ENCODE measurements at regions not wholly inside any gene's neighbourhood (a gene's known extent, or its start where the extent isn't known, plus 50 kb on each side); places are given as distances from the start of the nearest gene placed in this dataset.

DNA sequence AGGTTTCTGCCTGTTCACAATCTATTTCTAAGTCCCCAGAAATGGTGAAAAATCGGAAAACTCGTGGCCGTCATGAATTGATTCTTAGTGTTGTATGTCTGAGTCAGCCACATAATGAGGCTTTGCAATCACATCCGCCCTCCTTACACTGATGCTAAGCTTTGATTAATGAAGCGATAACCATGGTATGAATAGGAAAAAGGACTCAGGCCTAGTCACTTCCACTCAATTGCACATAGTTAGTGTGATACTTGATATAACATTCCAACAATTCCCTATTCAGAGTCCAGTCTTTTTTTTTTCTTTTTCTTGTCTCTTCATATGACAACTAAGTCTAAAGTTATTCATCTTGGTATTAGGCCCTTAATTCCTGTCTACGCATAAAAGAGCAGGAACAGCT is 1231.0 kb downstream of the VRK1 start:
- Histone ChIP-seq H3K27ac (no peak overlapping the region), H3K27me3 (no peaks in the 10 kb centered on the region), H3K36me3 (no peaks in the 10 kb centered on the region), H3K9me3 (peaks cover 0 to 8% (median 0%) of the 10 kb centered on the region in 3 donors), H3K4me1 (no peaks in the 10 kb centered on the region), H3K4me3 (no peak overlapping the region)
- no peak for DNase-seq
- intact Hi-C loops (cut with DNase I; ENCODE audit: low total_unique reads), result no loop called here
- TF ChIP-seq, protein P1, sequence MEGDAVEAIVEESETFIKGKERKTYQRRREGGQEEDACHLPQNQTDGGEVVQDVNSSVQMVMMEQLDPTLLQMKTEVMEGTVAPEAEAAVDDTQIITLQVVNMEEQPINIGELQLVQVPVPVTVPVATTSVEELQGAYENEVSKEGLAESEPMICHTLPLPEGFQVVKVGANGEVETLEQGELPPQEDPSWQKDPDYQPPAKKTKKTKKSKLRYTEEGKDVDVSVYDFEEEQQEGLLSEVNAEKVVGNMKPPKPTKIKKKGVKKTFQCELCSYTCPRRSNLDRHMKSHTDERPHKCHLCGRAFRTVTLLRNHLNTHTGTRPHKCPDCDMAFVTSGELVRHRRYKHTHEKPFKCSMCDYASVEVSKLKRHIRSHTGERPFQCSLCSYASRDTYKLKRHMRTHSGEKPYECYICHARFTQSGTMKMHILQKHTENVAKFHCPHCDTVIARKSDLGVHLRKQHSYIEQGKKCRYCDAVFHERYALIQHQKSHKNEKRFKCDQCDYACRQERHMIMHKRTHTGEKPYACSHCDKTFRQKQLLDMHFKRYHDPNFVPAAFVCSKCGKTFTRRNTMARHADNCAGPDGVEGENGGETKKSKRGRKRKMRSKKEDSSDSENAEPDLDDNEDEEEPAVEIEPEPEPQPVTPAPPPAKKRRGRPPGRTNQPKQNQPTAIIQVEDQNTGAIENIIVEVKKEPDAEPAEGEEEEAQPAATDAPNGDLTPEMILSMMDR (IDR thresholded peaks at IDR 0.05), result no peak

DNA sequence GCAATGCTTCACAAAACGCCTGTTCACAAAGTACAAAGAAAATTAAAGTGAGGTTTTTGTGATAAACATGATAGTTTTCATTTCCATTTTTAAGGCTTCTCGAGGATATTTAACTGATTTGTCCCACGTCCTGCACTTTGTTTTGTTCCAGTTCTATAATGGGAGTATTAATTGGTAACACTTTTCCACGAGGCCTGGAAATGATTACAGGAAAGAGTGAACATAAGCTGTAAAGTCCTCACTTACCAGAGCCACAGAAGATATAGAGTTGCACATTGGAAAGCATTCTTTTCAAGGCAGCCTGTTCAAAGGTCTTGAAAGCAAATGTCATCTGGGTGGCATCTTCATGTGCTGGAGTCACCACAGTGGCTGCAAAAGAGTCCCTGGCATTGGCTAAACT is 1236.6 kb downstream of the BCL11B start:
- intact Hi-C loops (cut with DNase I; ENCODE audit: low total_unique reads), result no loop called here
- H3K4me3 ChIP-seq, result no peak overlapping the region
- TF ChIP-seq, protein P1 (IDR thresholded peaks at IDR 0.05), result no peak
- H3K9me3 ChIP-seq, result peaks cover 0 to 8% (median 0%) of the 10 kb centered on the region in 3 donors
- H3K36me3 ChIP-seq, result no peaks in the 10 kb centered on the region
- H3K27ac ChIP-seq, result no peak overlapping the region
- H3K4me1 ChIP-seq, result no peaks in the 10 kb centered on the region
- no peak for DNase-seq
- H3K27me3 ChIP-seq, result no peaks in the 10 kb centered on the region

- H3K4me3 ChIP-seq, result no peak overlapping the region
- H3K4me1 ChIP-seq, result no peaks in the 10 kb centered on the region
- TF ChIP-seq, protein P1 (IDR thresholded peaks at IDR 0.05), result no peak
- intact Hi-C loops (cut with DNase I; ENCODE audit: low total_unique reads), result no loop called here
- DNase-seq, result no peak
- H3K36me3 ChIP-seq, result no peaks in the 10 kb centered on the region
- no peaks in the 10 kb centered on the region for H3K9me3 ChIP-seq
- no peak overlapping the region for H3K27ac ChIP-seq
- H3K27me3 ChIP-seq, result no peaks in the 10 kb centered on the region
Measured at GRCh38 chr14:98037831-98038230, 1234.2 kb downstream of the BCL11B start.

- TF ChIP-seq, protein P1 (IDR thresholded peaks at IDR 0.05), result no peak
- DNase-seq, result no peak
- no peak overlapping the region for H3K4me3 ChIP-seq
- no peaks in the 10 kb centered on the region for H3K36me3 ChIP-seq
- intact Hi-C loops (cut with DNase I; ENCODE audit: low total_unique reads), result no loop called here
- H3K4me1 ChIP-seq, result no peaks in the 10 kb centered on the region
- no peak overlapping the region for H3K27ac ChIP-seq
- no peaks in the 10 kb centered on the region for H3K27me3 ChIP-seq
- H3K9me3 ChIP-seq, result no peaks in the 10 kb centered on the region
Measured at GRCh38 chr14:98056946-98057345, 1215.1 kb downstream of the BCL11B start.

- TF ChIP-seq, protein P1 (IDR thresholded peaks at IDR 0.05), result no peak
- no peaks in the 10 kb centered on the region for H3K27me3 ChIP-seq
- intact Hi-C loops (cut with DNase I; ENCODE audit: low total_unique reads), result no loop called here
- DNase-seq, result no peak
- H3K4me3 ChIP-seq, result no peak overlapping the region
- no peaks in the 10 kb centered on the region for H3K36me3 ChIP-seq
- no peaks in the 10 kb centered on the region for H3K9me3 ChIP-seq
- no peaks in the 10 kb centered on the region for H3K4me1 ChIP-seq
- H3K27ac ChIP-seq, result no peak overlapping the region
Measured at GRCh38 chr14:98059106-98059505, 1212.9 kb downstream of the BCL11B start.

- Histone ChIP-seq H3K36me3 (no peaks in the 10 kb centered on the region), H3K4me3 (no peak overlapping the region), H3K27ac (no peak overlapping the region), H3K4me1 (no peaks in the 10 kb centered on the region), H3K9me3 (no peaks in the 10 kb centered on the region), H3K27me3 (no peaks in the 10 kb centered on the region)
- TF ChIP-seq, protein P1 (IDR thresholded peaks at IDR 0.05), result no peak
- intact Hi-C loops (cut with DNase I; ENCODE audit: low total_unique reads), result no loop called here
- DNase-seq, result no peak
Measured at GRCh38 chr14:98062083-98062482, 1209.9 kb downstream of the BCL11B start.
